Epithelial cell of esophagus (primary cell): ENCODE measurements at regions not wholly inside any gene's neighbourhood (a gene's known extent, or its start where the extent isn't known, plus 50 kb on each side); places are given as distances from the start of the nearest gene placed in this dataset.

ENCODE experiments used
- DNase-seq: peaks from one replicate; pipeline ENCODE4 v3.0.0; 2010; ENCODE audit warnings: low read depth
- H3K4me3 ChIP-seq: 2 replicates; pipeline ENCODE4 v1.5.1; 2011; ENCODE audit warnings: mild to moderate bottlenecking, low read length, control low read depth
- TF ChIP-seq, protein P1 (sequence below): IDR thresholded peaks from 2 replicates; pipeline ENCODE4 v1.5.1; 2011; ENCODE audit warnings: low read depth, mild to moderate bottlenecking, low read length, control low read depth, inconsistent platforms; ENCODE audit not compliant: insufficient read depth; ENCODE audit errors: missing control alignments

DNA sequence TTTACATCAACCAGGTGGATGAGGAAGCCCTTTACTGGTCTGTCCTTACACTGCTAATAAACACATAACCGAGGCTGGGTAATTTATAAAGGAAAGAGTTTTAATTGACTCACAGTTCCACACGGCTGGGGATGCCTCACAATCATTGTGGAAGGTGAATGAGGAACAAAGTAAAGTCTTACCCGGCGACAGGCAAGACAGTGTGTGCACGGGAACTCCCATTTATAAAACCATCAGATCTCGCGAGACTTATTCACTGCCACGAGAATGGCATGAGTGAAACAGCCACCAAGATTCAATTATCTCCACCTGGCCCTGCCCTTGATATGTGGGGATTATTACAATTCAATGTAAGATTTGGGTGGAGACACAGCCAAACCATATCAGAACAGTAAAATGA lies 67.3 kb upstream of the GRAMD2B start:
- TF ChIP-seq, protein P1, sequence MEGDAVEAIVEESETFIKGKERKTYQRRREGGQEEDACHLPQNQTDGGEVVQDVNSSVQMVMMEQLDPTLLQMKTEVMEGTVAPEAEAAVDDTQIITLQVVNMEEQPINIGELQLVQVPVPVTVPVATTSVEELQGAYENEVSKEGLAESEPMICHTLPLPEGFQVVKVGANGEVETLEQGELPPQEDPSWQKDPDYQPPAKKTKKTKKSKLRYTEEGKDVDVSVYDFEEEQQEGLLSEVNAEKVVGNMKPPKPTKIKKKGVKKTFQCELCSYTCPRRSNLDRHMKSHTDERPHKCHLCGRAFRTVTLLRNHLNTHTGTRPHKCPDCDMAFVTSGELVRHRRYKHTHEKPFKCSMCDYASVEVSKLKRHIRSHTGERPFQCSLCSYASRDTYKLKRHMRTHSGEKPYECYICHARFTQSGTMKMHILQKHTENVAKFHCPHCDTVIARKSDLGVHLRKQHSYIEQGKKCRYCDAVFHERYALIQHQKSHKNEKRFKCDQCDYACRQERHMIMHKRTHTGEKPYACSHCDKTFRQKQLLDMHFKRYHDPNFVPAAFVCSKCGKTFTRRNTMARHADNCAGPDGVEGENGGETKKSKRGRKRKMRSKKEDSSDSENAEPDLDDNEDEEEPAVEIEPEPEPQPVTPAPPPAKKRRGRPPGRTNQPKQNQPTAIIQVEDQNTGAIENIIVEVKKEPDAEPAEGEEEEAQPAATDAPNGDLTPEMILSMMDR = no peak
- H3K4me3 ChIP-seq = no peak overlapping the region
- no peak for DNase-seq

DNA sequence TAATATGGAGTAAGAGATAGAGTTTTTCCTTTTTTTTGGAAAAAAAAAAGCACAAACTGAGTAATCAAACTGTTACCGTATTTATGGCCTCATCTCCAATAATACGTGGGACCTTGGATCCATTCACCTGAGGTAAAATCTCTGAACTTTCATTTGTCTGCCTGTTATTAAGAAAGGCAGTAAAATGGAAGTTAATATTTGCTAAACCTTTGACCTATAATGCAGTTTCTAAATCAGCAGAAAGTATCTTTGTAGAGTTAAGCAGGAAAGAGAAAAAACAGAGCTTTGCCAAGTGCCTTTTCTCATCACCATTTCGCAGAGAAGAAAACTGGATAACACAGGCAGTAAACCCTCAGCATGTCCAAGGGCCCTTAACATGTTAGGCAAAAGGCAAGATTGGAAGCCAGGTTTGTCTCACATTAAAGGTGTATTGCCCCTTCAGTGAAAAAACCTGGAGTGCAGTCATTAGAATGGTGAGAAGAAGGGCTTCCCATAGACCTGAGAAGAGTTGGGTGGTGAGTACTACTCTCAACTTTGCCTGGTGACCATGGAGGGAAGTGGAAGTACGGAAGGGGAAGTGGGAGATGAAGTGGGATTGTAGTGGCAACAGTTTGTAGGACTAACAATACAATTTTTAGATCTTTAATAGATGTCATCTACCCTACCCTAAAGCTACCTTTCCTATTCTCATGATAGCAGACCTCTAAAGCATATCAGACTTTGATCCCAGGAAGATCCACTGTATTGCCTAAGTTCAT lies 65.4 kb upstream of the GRAMD2B start:
- no peak for DNase-seq
- TF ChIP-seq, protein P1 = no peak
- no peak overlapping the region for H3K4me3 ChIP-seq

DNA sequence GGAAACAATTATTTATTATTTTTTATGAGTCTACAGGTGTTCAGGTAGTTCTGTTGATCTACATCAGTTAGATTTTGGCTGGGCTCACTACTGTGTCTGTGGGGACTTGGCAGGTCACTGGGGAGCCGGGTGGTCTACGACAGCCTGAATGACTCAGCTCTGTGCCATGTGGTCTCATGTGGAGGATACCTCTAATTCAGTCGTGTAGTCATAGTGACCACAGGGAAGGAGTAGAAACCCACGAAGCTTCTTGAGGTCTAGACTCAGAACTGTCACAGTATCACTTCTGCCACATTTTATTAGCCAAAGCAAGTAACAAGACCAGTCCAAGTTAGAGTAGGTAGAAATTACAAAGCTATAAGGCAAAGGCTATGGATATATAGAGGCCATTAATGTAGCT lies 64.7 kb upstream of the GRAMD2B start:
- H3K4me3 ChIP-seq = no peak overlapping the region
- TF ChIP-seq, protein P1 = no peak
- no peak for DNase-seq

DNA sequence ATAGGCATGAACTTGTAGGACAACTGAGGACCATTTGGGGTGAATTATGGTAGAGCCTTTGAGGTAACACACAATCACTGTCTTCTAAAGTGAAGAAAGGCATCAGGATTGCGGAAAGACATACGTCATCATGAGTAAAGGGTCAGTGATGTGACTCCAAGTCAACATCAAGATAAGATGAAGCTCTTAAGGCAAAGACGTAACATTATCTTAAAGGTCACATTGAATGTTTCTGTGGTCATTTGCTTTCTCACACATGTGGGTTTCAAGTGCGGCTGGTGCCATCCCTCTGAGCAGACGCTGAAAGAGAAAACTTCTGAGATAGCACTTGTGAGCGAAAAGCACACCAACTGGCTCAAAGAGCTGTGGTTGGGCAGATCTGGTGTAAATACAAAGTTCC lies 63.3 kb upstream of the GRAMD2B start:
- H3K4me3 ChIP-seq = no peak overlapping the region
- DNase-seq = no peak
- TF ChIP-seq, protein P1 = no peak

DNA sequence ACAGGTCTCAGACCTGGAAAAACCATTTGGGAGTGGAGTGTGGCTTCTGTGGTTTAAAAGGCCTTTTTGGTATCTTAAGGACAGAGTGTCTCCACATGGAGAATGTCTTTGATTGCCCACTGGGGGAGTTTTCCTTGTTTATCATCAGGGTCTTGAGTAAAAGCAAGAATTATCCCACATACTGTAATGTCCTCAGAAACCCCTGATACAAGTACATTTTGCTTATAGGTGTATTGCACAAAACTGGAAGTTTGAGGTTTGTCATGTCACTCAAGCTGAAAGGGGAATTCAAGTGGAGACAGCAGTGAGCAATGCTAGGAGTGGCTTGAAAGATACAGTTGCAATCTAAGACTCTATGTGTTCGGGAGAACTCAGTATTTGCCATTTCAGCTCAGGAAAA lies 62.7 kb upstream of the GRAMD2B start:
- DNase-seq = peak; percentile 87
- no peak overlapping the region for H3K4me3 ChIP-seq
- TF ChIP-seq, protein P1 = no peak

DNA sequence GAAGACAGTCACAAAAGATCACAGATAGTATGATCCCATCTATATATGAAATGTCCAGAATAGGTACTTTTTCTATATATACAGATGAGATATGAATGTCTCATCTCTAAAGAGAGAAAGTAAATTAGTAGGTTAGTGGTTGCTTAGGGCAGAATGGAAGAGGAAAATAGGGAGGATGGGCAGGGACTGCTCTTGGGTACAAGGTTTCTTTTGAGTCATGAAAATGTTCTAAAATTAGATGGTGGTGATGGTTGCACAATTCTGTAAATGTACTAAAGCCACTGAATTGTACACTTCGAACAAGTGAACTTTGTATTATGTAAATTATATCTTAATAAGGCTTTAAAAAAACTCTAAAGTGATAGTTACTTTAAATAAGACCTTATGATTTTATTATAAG lies 59.6 kb upstream of the GRAMD2B start:
- DNase-seq = peak; percentile 77
- no peak overlapping the region for H3K4me3 ChIP-seq
- TF ChIP-seq, protein P1 = no peak
